NB4 (cell line): ENCODE measurements at regions not wholly inside any gene's neighbourhood (a gene's known extent, or its start where the extent isn't known, plus 50 kb on each side); places are given as distances from the start of the nearest gene placed in this dataset.

Experiments used
- MYC ChIP-seq: IDR thresholded peaks from 2 replicates; pipeline ENCODE4 v1.6.1; 2011; ENCODE audit warnings: low read depth, low read length
- POLR2A ChIP-seq: IDR thresholded peaks from 2 replicates; pipeline ENCODE4 v1.6.1; 2011; ENCODE audit warnings: mild to moderate bottlenecking; ENCODE audit not compliant: insufficient read length; ENCODE audit errors: extremely low read depth
- TF ChIP-seq, protein P1 (sequence below): IDR thresholded peaks from one replicate; pipeline ENCODE4 v1.5.1; 2012; ENCODE audit warnings: low read depth, low read length
- TF ChIP-seq, protein P2 (sequence below): IDR thresholded peaks from 2 replicates; pipeline ENCODE4 v1.6.1; 2011; ENCODE audit warnings: low read depth, low read length

DNA sequence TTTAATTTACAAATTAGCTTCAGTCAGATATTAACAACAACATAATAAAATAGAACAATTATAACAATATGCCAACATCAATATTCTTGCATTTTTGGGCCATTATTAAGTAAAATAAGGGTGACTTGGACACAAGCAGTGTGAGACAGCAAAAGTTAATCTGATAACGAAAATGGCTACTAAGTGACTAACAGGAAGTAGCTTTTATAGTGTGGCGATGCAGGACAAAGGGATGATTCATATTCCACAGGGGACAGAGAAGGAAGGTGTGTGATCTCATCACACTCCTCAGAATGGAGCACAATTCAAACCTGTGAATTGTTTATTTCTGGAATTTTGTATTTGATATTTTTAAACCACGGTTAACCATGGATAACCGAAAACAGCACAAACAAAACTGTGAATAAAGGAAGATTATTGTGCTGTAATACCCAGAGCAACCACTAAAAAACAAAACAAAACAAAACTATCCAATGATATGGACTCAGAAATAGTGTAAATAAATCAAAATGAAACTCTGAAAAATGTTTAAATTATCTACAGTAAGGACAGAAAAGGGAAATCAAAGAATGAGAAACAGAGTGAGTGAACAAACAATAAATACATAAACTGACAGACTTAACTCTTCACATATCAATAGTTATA, 66.9 kb upstream of the TFEC start:
- TF ChIP-seq, protein P1, sequence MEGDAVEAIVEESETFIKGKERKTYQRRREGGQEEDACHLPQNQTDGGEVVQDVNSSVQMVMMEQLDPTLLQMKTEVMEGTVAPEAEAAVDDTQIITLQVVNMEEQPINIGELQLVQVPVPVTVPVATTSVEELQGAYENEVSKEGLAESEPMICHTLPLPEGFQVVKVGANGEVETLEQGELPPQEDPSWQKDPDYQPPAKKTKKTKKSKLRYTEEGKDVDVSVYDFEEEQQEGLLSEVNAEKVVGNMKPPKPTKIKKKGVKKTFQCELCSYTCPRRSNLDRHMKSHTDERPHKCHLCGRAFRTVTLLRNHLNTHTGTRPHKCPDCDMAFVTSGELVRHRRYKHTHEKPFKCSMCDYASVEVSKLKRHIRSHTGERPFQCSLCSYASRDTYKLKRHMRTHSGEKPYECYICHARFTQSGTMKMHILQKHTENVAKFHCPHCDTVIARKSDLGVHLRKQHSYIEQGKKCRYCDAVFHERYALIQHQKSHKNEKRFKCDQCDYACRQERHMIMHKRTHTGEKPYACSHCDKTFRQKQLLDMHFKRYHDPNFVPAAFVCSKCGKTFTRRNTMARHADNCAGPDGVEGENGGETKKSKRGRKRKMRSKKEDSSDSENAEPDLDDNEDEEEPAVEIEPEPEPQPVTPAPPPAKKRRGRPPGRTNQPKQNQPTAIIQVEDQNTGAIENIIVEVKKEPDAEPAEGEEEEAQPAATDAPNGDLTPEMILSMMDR = no peak
- TF ChIP-seq POLR2A (no peak), MYC (no peak)
- TF ChIP-seq, protein P2, sequence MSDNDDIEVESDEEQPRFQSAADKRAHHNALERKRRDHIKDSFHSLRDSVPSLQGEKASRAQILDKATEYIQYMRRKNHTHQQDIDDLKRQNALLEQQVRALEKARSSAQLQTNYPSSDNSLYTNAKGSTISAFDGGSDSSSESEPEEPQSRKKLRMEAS = no peak
